NCI-H2029 treated with DMSO at 0.1 percent for 48 hours (cell line): ENCODE measurements at regions not wholly inside any gene's neighbourhood (a gene's known extent, or its start where the extent isn't known, plus 50 kb on each side); places are given as distances from the start of the nearest gene placed in this dataset.

Source experiments
- DNase-seq: peaks from one replicate; lab custom pipeline; 2025; lab: John Stamatoyannopoulos, UW

- no peak for DNase-seq
Measured at GRCh38 chr4:178412455-178412854, 970.2 kb upstream of the AGA start.

GRCh38 chr4:178414042-178414441 is 971.8 kb upstream of the AGA start:
- no peak for DNase-seq

- no peak for DNase-seq
Measured at GRCh38 chr4:178414881-178415446, 972.7 kb upstream of the AGA start.

GRCh38 chr4:178415925-178416324 is 973.7 kb upstream of the AGA start:
- DNase-seq: no peak

GRCh38 chr4:178423366-178423765 is 981.1 kb upstream of the AGA start:
- no peak for DNase-seq

- DNase-seq: no peak
Measured at GRCh38 chr4:178426871-178427270, 984.6 kb upstream of the AGA start.

- DNase-seq: no peak
Measured at GRCh38 chr4:178427663-178428062, 985.4 kb upstream of the AGA start.

- no peak for DNase-seq
Measured at GRCh38 chr4:178448372-178449035, 1006.3 kb upstream of the AGA start.

- no peak for DNase-seq
Measured at GRCh38 chr4:178450614-178451013, 1008.4 kb upstream of the AGA start.

GRCh38 chr4:178453057-178453456 is 1010.8 kb upstream of the AGA start:
- DNase-seq: no peak

- no peak for DNase-seq
Measured at GRCh38 chr4:178457286-178457685, 1015.0 kb upstream of the AGA start.

- DNase-seq: no peak
Measured at GRCh38 chr4:178462710-178463109, 1020.5 kb upstream of the AGA start.

GRCh38 chr4:178463747-178464146 is 1021.5 kb upstream of the AGA start:
- DNase-seq: no peak

GRCh38 chr4:178470996-178471784 is 1029.0 kb upstream of the AGA start:
- DNase-seq: no peak

- DNase-seq: no peak
Measured at GRCh38 chr4:178471994-178472393, 1029.8 kb upstream of the AGA start.

GRCh38 chr4:178480105-178480504 is 1037.9 kb upstream of the AGA start:
- no peak for DNase-seq

- no peak for DNase-seq
Measured at GRCh38 chr4:178480881-178481280, 1038.6 kb upstream of the AGA start.

- DNase-seq: no peak
Measured at GRCh38 chr4:178481564-178481963, 1039.3 kb upstream of the AGA start.

GRCh38 chr4:178523038-178523437 is 1080.8 kb upstream of the AGA start:
- no peak for DNase-seq

- DNase-seq: no peak
Measured at GRCh38 chr4:178535939-178536579, 1093.8 kb upstream of the AGA start.

GRCh38 chr4:178553201-178553600 is 1111.0 kb upstream of the AGA start:
- DNase-seq: no peak

GRCh38 chr4:178554352-178554751 is 1112.1 kb upstream of the AGA start:
- DNase-seq: no peak

- DNase-seq: no peak
Measured at GRCh38 chr4:178556796-178557195, 1114.6 kb upstream of the AGA start.
